Prostate gland (tissue), 2 donors: ENCODE measurements at regions not wholly inside any gene's neighbourhood (a gene's known extent, or its start where the extent isn't known, plus 50 kb on each side); places are given as distances from the start of the nearest gene placed in this dataset.

Experiments used
- CTCF ChIP-seq, 4 experiments: fragments of 200-600 bp in 2 of 4; fragments of 450-650 bp in 2 of 4; sonication (generic) in 2 of 4; IDR thresholded peaks; 1 replicate in 3 of 4; 2 replicates in 1 of 4; pipeline ENCODE4 v1.5.1; 2016 to 2019; ENCODE audit warnings: antibody characterized with exemption in 4 of 4, mild to moderate bottlenecking in 2 of 4, moderate library complexity in 2 of 4
- POLR2A ChIP-seq: fragments of 450-650 bp; IDR thresholded peaks from one replicate; pipeline ENCODE4 v1.6.1; 2016; ENCODE audit warnings: antibody characterized with exemption, mild to moderate bottlenecking
- POLR2AphosphoS5 ChIP-seq: sonication (generic); formaldehyde crosslinking; IDR thresholded peaks from one replicate; pipeline ENCODE4 v1.6.1; 2017; ENCODE audit warnings: antibody characterized with exemption

GRCh38 chr4:1558205-1558604 is 125.9 kb downstream of the FAM53A start:
- TF ChIP-seq POLR2A, result no peak
- TF ChIP-seq CTCF (IDR thresholded peaks at IDR 0.05), result no peak
- no peak for TF ChIP-seq POLR2AphosphoS5
